GM12891 (cell line): ENCODE measurements at regions not wholly inside any gene's neighbourhood (a gene's known extent, or its start where the extent isn't known, plus 50 kb on each side); places are given as distances from the start of the nearest gene placed in this dataset.

Source experiments
- POLR2A ChIP-seq: IDR thresholded peaks from 2 replicates; pipeline ENCODE4 v1.6.1; 2011; ENCODE audit warnings: low read depth, low read length, control low read depth
- POU2F2 ChIP-seq: IDR thresholded peaks from 2 replicates; pipeline ENCODE4 v1.6.1; 2011; ENCODE audit warnings: low read depth, mild to moderate bottlenecking, control low read depth, low read length, moderate library complexity
- TAF1 ChIP-seq: IDR thresholded peaks from 2 replicates; pipeline ENCODE4 v1.6.1; 2011; ENCODE audit warnings: low read depth, low read length, control low read depth

- no peak for TF ChIP-seq TAF1
- TF ChIP-seq POLR2A = no peak
- no peak for TF ChIP-seq POU2F2
These were observed 55.8 kb upstream of the BCOR start for GRCh38 chrX:40153345-40154249.
